Adipocyte (in vitro differentiated cells): ENCODE measurements at regions not wholly inside any gene's neighbourhood (a gene's known extent, or its start where the extent isn't known, plus 50 kb on each side); places are given as distances from the start of the nearest gene placed in this dataset.

ENCODE experiments used
- DNase-seq: peaks from one replicate; pipeline ENCODE4 v3.0.0-alpha.2; 2015; ENCODE audit warnings: low read depth
- H3K27me3 ChIP-seq: replicated peaks from 2 replicates; pipeline ENCODE4 v1.7.0; 2013; ENCODE audit warnings: mild to moderate bottlenecking, low read length, moderate library complexity; ENCODE audit not compliant: control insufficient read depth, insufficient read depth
- H3K36me3 ChIP-seq: 2 replicates; pipeline ENCODE4 v1.7.0; 2013; ENCODE audit warnings: low read length, mild to moderate bottlenecking, moderate library complexity; ENCODE audit not compliant: control insufficient read depth, insufficient read depth, severe bottlenecking
- H3K4me1 ChIP-seq: 2 replicates; pipeline ENCODE4 v1.7.0; 2013; ENCODE audit warnings: mild to moderate bottlenecking, low read length, moderate library complexity; ENCODE audit not compliant: control insufficient read depth, insufficient read depth
- H3K4me3 ChIP-seq: 2 replicates; pipeline ENCODE4 v1.7.0; 2013; ENCODE audit warnings: mild to moderate bottlenecking, low read length, moderate library complexity
- H3K9ac ChIP-seq: 2 replicates; pipeline ENCODE4 v1.7.0; 2013; ENCODE audit warnings: mild to moderate bottlenecking, low read length, moderate library complexity
- H3K9me3 ChIP-seq: 2 replicates; pipeline ENCODE4 v1.7.0; 2013; ENCODE audit warnings: mild to moderate bottlenecking, low read length, moderate library complexity; ENCODE audit not compliant: control insufficient read depth

DNA sequence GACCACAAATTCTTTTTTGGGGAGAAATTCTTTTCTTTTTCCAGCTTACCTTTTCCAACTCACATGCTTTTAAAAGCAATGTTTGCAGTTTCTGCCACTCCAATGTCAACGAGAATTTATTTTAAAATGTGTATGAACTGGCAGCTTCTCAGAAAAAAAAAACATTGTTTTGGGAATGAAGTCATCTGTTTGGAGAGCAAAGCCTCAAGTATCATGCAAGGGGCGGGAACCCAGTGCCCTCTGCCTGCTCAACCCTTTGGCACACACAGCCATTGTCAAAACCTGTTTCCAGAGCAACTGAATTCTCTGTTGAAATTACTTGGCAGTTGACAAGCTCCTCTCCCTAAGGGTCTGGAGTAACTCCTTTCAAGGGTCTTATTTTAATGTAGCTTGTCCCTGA, 128.5 kb downstream of the QPCT start:
- Histone ChIP-seq H3K27me3 (no peaks in the 10 kb centered on the region), H3K9ac (peak overlapping the region; percentile 80), H3K9me3 (no peaks in the 10 kb centered on the region), H3K36me3 (no peaks in the 10 kb centered on the region), H3K4me1 (peaks cover 39% of the 10 kb centered on the region), H3K4me3 (peak overlapping the region; percentile 49)
- peak; percentile 85 for DNase-seq

DNA sequence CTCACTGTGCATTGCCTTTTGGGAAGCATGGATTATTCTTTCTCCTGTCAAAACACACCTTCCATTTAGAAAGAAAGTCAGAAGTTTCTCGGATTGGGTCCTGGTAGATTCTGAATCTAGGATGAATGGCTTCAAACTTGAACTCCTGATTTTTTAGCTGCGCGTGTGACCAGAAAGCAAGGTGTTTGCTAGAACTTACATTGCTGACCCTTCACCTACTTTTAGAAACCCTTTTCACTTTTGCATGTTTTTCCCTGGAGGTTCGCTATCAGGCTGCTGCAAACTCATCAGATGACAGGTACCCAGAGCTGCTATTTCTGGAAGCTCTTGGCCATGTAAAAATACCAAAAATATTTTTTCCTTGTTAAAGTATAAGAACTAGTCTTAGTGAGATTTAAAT, 132.0 kb downstream of the QPCT start:
- Histone ChIP-seq H3K9me3 (no peaks in the 10 kb centered on the region), H3K27me3 (no peaks in the 10 kb centered on the region), H3K36me3 (no peaks in the 10 kb centered on the region), H3K4me1 (peaks cover 25% of the 10 kb centered on the region), H3K9ac (no peak overlapping the region), H3K4me3 (no peak overlapping the region)
- no peak for DNase-seq

DNA sequence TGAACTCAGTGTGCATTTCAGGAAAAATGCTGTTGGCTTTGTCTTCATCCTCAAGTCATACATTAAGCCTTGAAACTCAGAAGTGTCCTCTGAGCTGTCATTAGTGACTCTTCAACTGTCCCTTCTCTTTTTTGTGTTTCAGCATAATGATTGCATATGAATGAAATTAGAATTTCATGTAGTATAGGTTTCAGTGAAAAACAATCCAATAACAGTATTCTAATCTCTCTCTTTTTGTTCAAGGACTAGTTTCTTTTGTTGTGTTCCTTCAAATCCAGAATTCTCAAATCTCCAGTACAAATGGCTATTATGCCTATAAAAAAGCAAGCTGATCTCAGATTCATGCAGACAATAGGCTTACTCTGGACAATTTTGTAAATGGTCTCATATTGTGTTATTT, 133.5 kb downstream of the QPCT start:
- H3K36me3 ChIP-seq, result no peaks in the 10 kb centered on the region
- no peak overlapping the region for H3K4me3 ChIP-seq
- H3K9ac ChIP-seq, result no peak overlapping the region
- H3K27me3 ChIP-seq, result no peaks in the 10 kb centered on the region
- H3K4me1 ChIP-seq, result peaks cover 12% of the 10 kb centered on the region
- H3K9me3 ChIP-seq, result no peaks in the 10 kb centered on the region
- no peak for DNase-seq

DNA sequence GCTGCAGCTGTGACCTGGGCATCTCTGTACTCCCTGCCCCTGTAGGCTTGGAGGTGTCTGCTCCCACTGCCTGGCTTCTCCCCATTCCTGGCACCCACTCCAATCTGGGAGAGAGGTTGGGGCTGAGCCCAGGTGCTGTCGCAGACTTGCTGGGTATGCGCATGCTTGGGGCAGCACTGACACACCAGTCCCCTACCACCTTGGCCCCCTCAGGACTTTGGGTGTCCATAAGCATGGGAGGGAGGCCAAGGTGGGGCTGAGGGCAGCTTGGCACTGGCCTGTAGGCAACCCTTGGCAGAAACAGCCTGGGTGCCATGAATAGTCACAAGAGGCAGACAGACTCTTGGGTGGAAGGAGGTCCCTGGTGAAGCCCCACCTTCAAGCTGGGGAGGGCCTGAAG, 136.8 kb downstream of the QPCT start:
- Histone ChIP-seq H3K9me3 (no peaks in the 10 kb centered on the region), H3K4me1 (peaks cover 5% of the 10 kb centered on the region), H3K4me3 (no peak overlapping the region), H3K27me3 (no peaks in the 10 kb centered on the region), H3K36me3 (no peaks in the 10 kb centered on the region), H3K9ac (no peak overlapping the region)
- no peak for DNase-seq

DNA sequence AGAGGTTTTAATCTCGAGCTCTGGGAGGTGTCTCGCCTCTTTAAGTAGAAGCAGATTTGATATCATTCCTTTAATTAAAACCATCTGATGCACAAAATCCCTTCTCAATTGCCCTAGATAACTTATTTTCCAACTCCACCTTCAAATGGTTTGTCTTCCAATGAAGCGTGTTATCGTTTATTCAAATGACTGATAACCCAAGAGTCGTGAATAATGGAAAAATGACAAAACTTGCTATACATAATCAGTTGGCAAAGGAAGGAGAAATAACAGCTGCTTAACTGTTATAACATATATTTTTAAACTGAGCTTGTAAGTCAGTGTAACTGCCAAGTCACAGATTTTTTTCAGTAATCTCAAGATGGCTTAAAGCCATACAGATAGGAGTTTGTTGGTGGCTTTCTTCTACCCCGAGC, 144.6 kb downstream of the QPCT start:
- H3K9me3 ChIP-seq, result no peaks in the 10 kb centered on the region
- peak overlapping the region; percentile 58 for H3K4me3 ChIP-seq
- no peaks in the 10 kb centered on the region for H3K36me3 ChIP-seq
- peaks cover 10% of the 10 kb centered on the region for H3K4me1 ChIP-seq
- no peak overlapping the region for H3K9ac ChIP-seq
- H3K27me3 ChIP-seq, result no peaks in the 10 kb centered on the region
- peak; percentile 31 for DNase-seq

DNA sequence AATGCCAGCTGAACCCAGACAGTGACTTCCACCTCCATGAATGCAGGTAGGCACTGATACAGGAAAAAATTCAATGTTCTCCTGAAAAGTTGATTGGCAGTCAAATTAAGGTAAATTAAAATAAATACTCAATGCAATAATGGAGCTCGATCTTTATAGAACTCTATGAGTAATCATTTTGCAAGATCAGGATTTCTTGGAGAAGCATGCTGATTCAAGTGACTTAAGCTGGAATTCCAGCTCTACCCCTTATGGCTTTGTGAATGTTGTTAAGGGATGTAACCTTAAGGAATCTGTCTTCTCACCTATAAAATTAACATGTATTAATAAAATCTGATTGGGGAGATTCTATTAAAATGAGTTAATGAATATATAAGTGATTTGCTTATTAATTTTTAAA, 145.1 kb downstream of the QPCT start:
- no peaks in the 10 kb centered on the region for H3K27me3 ChIP-seq
- H3K4me3 ChIP-seq, result peak overlapping the region; percentile 58
- H3K9me3 ChIP-seq, result no peaks in the 10 kb centered on the region
- peak; percentile 15 for DNase-seq
- no peaks in the 10 kb centered on the region for H3K36me3 ChIP-seq
- peaks cover 10% of the 10 kb centered on the region for H3K4me1 ChIP-seq
- H3K9ac ChIP-seq, result no peak overlapping the region

DNA sequence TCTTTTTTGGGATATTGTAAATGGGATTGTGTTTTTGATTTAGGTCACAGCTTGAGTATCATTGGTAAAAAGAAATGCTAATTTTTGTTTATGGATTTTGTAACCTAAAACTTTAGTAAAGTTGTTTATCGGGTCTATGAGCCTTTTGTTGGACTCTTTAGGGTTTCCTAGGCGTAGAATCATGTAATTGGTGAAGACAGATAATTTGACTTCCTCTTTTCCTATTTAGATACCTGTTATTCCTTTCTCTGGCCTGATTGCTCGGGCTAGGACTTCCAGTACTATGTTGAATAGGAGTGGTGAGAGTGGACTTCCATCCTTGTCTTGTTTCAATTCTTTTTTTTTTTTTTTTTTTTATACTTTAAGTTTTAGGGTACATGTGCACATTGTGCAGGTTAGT, 149.0 kb downstream of the QPCT start:
- DNase-seq, result no peak
- Histone ChIP-seq H3K36me3 (no peaks in the 10 kb centered on the region), H3K4me3 (no peak overlapping the region)

DNA sequence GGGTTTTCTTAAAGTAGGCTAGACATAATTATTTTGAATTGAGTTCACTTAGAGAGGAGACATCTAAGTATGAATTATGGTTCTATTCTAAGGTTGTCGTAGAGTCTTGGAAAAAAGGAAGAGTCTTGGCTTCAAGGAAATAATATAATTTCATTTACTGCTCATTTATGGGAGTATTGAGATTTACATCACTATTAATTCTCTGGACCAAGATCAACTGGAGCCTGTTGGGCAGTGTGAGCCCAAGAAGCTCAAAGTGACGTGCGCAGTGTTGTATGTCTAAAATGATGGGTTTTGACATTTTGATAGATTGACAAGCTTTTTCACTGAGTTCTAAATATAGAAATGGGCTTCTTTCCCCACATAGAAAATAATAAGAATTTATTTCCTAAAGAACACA, 154.7 kb downstream of the QPCT start:
- Histone ChIP-seq H3K27me3 (no peaks in the 10 kb centered on the region), H3K4me1 (no peaks in the 10 kb centered on the region), H3K9ac (no peak overlapping the region), H3K4me3 (no peak overlapping the region), H3K9me3 (no peaks in the 10 kb centered on the region), H3K36me3 (no peaks in the 10 kb centered on the region)
- no peak for DNase-seq

More for the DNA sequence above, 149.0 kb downstream of the QPCT start:
- Histone ChIP-seq H3K27me3 (no peaks in the 10 kb centered on the region), H3K9ac (no peak overlapping the region), H3K9me3 (no peaks in the 10 kb centered on the region), H3K4me1 (peaks cover 10% of the 10 kb centered on the region)

DNA sequence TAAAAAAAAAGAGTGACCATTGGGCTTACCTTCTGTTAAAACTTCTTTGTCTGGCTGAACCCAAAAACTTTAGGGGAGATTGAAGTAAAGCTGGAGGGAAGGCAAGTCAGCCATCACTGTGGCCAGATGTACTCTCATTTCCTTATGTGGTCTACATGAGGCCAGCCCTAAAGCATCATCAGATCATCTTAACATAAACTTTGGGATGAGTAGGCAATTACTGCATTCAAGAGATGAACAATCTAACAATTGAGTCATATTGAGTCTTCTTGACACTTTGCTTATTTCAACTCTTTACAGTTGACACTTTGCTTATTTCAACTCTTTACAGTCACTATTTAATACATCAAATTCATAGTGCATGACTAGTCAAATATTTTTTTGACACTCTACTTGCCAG, 155.6 kb downstream of the QPCT start:
- Histone ChIP-seq H3K9ac (no peak overlapping the region), H3K27me3 (no peaks in the 10 kb centered on the region), H3K4me3 (no peak overlapping the region), H3K4me1 (no peaks in the 10 kb centered on the region), H3K9me3 (no peaks in the 10 kb centered on the region), H3K36me3 (no peaks in the 10 kb centered on the region)
- DNase-seq, result no peak

DNA sequence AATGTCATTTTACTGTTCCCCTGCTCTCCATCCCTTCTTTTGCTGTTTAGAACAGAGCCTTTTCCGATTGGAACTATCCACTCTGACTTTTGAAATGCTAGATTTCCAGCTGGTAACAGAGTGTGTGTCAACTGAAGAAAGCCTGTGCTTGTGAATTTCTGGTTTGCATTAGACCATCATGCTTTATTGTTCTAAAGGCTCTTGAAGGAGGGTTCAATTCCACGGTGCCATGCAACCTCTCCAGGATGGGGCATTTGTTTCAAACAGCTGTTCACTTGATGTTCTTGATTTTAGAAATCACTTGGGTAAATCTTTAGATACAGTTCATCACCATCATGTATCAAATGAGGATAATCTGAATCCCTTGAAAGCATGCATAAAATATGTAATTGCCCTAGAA, 156.7 kb downstream of the QPCT start:
- no peaks in the 10 kb centered on the region for H3K36me3 ChIP-seq
- peak; percentile 39 for DNase-seq
- H3K4me3 ChIP-seq, result no peak overlapping the region
- H3K4me1 ChIP-seq, result peaks cover 4% of the 10 kb centered on the region
- no peaks in the 10 kb centered on the region for H3K27me3 ChIP-seq
- H3K9ac ChIP-seq, result no peak overlapping the region
- H3K9me3 ChIP-seq, result no peaks in the 10 kb centered on the region

DNA sequence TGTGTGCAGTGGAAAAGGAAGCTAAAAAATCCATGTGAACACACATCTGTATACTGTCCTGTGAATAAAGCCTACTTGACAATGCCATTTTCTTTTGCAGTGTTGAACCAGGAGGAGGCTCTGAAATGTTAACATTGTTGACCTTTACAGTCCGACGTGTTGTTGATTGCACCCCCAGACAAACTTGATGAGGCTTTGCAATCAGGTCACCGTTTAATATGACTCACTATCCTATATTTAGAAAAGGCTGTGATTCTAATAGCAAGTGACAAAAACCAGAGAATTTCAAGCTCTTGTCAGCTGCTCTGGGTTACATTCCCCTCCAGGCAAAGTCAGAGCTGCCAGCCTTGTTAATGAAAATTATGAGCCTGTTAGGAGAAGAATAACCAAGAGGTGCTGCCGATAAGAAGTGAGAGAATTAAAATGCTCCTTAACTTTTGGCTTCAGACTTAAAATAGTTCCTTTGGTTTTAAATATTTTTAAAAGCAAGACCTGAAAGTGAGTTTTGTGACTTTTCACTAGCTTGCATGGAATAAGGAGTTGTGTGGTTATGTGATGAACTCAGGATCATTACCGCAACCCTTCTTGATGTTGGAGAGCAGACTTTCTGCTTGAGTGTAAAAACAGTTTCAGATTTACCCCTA, 162.1 kb downstream of the QPCT start:
- H3K9ac ChIP-seq, result peak overlapping the region; percentile 57
- peak; percentile 72 for DNase-seq
- H3K27me3 ChIP-seq, result no peaks in the 10 kb centered on the region
- peak overlapping the region; percentile 8 for H3K4me3 ChIP-seq
- peaks cover 5% of the 10 kb centered on the region for H3K9me3 ChIP-seq
- peaks cover 14% of the 10 kb centered on the region for H3K4me1 ChIP-seq
- no peaks in the 10 kb centered on the region for H3K36me3 ChIP-seq

DNA sequence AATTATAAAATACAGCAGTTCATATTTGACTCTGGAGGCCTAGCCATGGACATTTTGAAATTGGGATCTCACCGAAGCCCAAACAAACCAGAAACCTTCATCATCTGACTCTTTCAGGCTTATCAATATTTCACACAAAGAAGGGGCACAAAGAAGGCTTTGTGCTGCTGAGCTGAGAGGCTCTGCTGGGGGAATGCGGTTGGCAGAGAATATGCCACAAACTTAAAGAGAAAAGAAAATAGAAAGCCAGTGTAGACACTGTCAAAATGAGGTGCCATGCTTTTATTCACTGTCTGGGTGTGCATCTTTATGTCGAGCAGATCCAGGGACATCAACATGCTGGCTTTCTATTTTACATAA, 162.6 kb downstream of the QPCT start:
- Histone ChIP-seq H3K9me3 (peaks cover 5% of the 10 kb centered on the region), H3K36me3 (no peaks in the 10 kb centered on the region), H3K9ac (peak overlapping the region; percentile 57), H3K27me3 (no peaks in the 10 kb centered on the region), H3K4me3 (no peak overlapping the region), H3K4me1 (peaks cover 14% of the 10 kb centered on the region)
- DNase-seq, result no peak
